ENCODE measurements at regions not wholly inside any gene's neighbourhood (a gene's known extent, or its start where the extent isn't known, plus 50 kb on each side); places are given as distances from the start of the nearest gene placed in this dataset.

DNA sequence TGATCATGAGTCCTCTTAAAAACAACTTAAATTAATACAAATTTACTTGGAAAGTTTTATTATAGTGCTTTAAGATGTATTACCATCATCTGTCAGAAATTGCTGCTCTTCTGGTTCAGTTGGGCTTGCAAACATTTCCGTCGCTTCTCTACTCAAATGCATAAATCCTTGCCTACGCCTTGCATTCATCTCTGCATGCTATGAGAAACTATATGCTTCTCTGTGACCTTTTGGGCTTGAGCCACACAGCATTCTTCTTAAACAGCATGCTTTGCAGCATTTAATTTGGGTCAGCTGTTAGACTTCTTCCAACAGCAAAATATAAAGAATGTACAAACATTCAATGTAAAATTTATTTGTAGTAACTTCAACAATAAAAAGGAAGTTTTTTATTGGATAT, 305.7 kb upstream of the FLRT2 start:
- no peak overlapping the region for H3K27ac ChIP-seq (ENCODE audit: low read length)
- H3K36me3 ChIP-seq (ENCODE audit: insufficient read depth, low read length): no peaks in the 10 kb centered on the region
- H3K9me2 ChIP-seq (ENCODE audit: insufficient read depth, low read length): no peaks in the 10 kb centered on the region
- H3K9ac ChIP-seq (ENCODE audit: low read length): no peak overlapping the region
- no peak overlapping the region for H3K4me2 ChIP-seq (ENCODE audit: low read length)
- no peak overlapping the region for H2AFZ ChIP-seq (ENCODE audit: low read depth, low read length)
- H3K9me3 ChIP-seq (ENCODE audit: low read length): no peaks in the 10 kb centered on the region
- H3K4me3 ChIP-seq (ENCODE audit: low read length): no peak overlapping the region
- no peak for TF ChIP-seq RAD21 (conservative IDR thresholded peaks at IDR 0.05)
- TF ChIP-seq TAF1 (IDR thresholded peaks at IDR 0.05; ENCODE audit: low read depth): no peak
- no peak for TF ChIP-seq POLR2AphosphoS5 (IDR thresholded peaks at IDR 0.05)
- no peak for TF ChIP-seq MXI1 (conservative IDR thresholded peaks at IDR 0.05; ENCODE audit: poor library complexity, severe bottlenecking)
- no peak for TF ChIP-seq SMC3 (conservative IDR thresholded peaks at IDR 0.05; ENCODE audit: poor library complexity)
- TF ChIP-seq EZH2 (IDR thresholded peaks at IDR 0.05; ENCODE audit: borderline replicate concordance, insufficient read depth, low read length, poor library complexity, severe bottlenecking): no peak
- TF ChIP-seq, protein P1, sequence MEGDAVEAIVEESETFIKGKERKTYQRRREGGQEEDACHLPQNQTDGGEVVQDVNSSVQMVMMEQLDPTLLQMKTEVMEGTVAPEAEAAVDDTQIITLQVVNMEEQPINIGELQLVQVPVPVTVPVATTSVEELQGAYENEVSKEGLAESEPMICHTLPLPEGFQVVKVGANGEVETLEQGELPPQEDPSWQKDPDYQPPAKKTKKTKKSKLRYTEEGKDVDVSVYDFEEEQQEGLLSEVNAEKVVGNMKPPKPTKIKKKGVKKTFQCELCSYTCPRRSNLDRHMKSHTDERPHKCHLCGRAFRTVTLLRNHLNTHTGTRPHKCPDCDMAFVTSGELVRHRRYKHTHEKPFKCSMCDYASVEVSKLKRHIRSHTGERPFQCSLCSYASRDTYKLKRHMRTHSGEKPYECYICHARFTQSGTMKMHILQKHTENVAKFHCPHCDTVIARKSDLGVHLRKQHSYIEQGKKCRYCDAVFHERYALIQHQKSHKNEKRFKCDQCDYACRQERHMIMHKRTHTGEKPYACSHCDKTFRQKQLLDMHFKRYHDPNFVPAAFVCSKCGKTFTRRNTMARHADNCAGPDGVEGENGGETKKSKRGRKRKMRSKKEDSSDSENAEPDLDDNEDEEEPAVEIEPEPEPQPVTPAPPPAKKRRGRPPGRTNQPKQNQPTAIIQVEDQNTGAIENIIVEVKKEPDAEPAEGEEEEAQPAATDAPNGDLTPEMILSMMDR (IDR thresholded peaks at IDR 0.05; ENCODE audit: poor library complexity, severe bottlenecking): no peak
- no peak for TF ChIP-seq EP300 (conservative IDR thresholded peaks at IDR 0.05; ENCODE audit: poor library complexity, severe bottlenecking)
- no peak for TF ChIP-seq REST (IDR thresholded peaks at IDR 0.05; ENCODE audit: borderline replicate concordance)
- no peaks in the 10 kb centered on the region for H3K27me3 ChIP-seq (ENCODE audit: insufficient read depth, low read depth, low read length)
- H4K20me1 ChIP-seq (ENCODE audit: insufficient read depth): no peaks in the 10 kb centered on the region
- H3K79me2 ChIP-seq (replicated peaks; ENCODE audit: insufficient read depth, low read length): no peaks in the 10 kb centered on the region
- no peaks in the 10 kb centered on the region for H3F3A ChIP-seq (ENCODE audit: insufficient read depth, low read length, poor library complexity, severe bottlenecking)

- no peak for TF ChIP-seq TAF1 (IDR thresholded peaks at IDR 0.05; ENCODE audit: low read depth)
- no peak for TF ChIP-seq SMC3 (conservative IDR thresholded peaks at IDR 0.05; ENCODE audit: poor library complexity)
- TF ChIP-seq EP300 (conservative IDR thresholded peaks at IDR 0.05; ENCODE audit: poor library complexity, severe bottlenecking): no peak
- no peak for TF ChIP-seq MXI1 (conservative IDR thresholded peaks at IDR 0.05; ENCODE audit: poor library complexity, severe bottlenecking)
- TF ChIP-seq EZH2 (IDR thresholded peaks at IDR 0.05; ENCODE audit: borderline replicate concordance, insufficient read depth, low read length, poor library complexity, severe bottlenecking): no peak
- TF ChIP-seq RAD21 (conservative IDR thresholded peaks at IDR 0.05): no peak
- no peak for TF ChIP-seq POLR2AphosphoS5 (IDR thresholded peaks at IDR 0.05)
- no peak overlapping the region for H2AFZ ChIP-seq (ENCODE audit: low read depth, low read length)
- H3K9me3 ChIP-seq (ENCODE audit: low read length): no peaks in the 10 kb centered on the region
Observed at GRCh38 chr14:85233756-85234155, 296.2 kb upstream of the FLRT2 start.

More at GRCh38 chr14:85233756-85234155, 296.2 kb upstream of the FLRT2 start:
- H3K27me3 ChIP-seq (ENCODE audit: insufficient read depth, low read depth, low read length): no peaks in the 10 kb centered on the region
- no peaks in the 10 kb centered on the region for H3F3A ChIP-seq (ENCODE audit: insufficient read depth, low read length, poor library complexity, severe bottlenecking)
- no peaks in the 10 kb centered on the region for H3K36me3 ChIP-seq (ENCODE audit: insufficient read depth, low read length)
- H3K9me2 ChIP-seq (ENCODE audit: insufficient read depth, low read length): no peaks in the 10 kb centered on the region
- H3K27ac ChIP-seq (ENCODE audit: low read length): no peak overlapping the region
- no peak overlapping the region for H3K4me2 ChIP-seq (ENCODE audit: low read length)
- no peaks in the 10 kb centered on the region for H3K79me2 ChIP-seq (replicated peaks; ENCODE audit: insufficient read depth, low read length)
- no peak overlapping the region for H3K9ac ChIP-seq (ENCODE audit: low read length)
- H4K20me1 ChIP-seq (ENCODE audit: insufficient read depth): no peaks in the 10 kb centered on the region
- H3K4me3 ChIP-seq (ENCODE audit: low read length): no peak overlapping the region
